ENCODE measurements at regions not wholly inside any gene's neighbourhood (a gene's known extent, or its start where the extent isn't known, plus 50 kb on each side); places are given as distances from the start of the nearest gene placed in this dataset.

DNA sequence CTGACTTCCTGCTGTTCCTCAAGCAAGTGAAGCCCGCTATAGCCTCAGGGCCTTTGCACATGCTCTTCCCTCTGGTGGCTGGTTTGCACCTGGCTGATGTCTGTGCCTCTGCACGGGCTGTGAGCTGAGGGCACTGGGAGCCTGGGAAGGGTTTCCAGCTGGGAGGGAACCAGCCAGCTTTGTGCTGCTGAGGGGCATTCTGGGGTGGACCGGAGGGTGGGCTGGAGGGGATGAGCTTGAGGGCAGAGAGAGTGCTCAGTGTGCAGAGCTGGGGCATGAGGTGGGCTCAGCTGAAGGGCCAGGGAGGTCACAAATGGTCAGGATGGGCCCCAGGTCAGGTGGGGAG is 305.7 kb downstream of the MATN1 start:
- no peak overlapping the region for H3K27ac ChIP-seq (ENCODE audit: low read depth in 1 of 2, low read length in 2 of 2)
- peak; percentile 27 for DNase-seq (ENCODE audit: low spot score)
- TF ChIP-seq ATF3 (IDR thresholded peaks at IDR 0.05) (no peak), TAF1 (conservative IDR thresholded peaks at IDR 0.05) (no peak), JUND (IDR thresholded peaks at IDR 0.05) (no peak), EGR1 (IDR thresholded peaks at IDR 0.05; ENCODE audit: low read depth in 2 of 2) (no peak), RXRA (IDR thresholded peaks at IDR 0.05) (no peak), GABPA (IDR thresholded peaks at IDR 0.05 in 1 of 2, conservative IDR thresholded peaks at IDR 0.05 in 1 of 2) (no peak), RAD21 (IDR thresholded peaks at IDR 0.05) (no peak), FOXA2 (IDR thresholded peaks at IDR 0.05) (no peak), SP1 (IDR thresholded peaks at IDR 0.05) (no peak)
- TF ChIP-seq, protein P1, sequence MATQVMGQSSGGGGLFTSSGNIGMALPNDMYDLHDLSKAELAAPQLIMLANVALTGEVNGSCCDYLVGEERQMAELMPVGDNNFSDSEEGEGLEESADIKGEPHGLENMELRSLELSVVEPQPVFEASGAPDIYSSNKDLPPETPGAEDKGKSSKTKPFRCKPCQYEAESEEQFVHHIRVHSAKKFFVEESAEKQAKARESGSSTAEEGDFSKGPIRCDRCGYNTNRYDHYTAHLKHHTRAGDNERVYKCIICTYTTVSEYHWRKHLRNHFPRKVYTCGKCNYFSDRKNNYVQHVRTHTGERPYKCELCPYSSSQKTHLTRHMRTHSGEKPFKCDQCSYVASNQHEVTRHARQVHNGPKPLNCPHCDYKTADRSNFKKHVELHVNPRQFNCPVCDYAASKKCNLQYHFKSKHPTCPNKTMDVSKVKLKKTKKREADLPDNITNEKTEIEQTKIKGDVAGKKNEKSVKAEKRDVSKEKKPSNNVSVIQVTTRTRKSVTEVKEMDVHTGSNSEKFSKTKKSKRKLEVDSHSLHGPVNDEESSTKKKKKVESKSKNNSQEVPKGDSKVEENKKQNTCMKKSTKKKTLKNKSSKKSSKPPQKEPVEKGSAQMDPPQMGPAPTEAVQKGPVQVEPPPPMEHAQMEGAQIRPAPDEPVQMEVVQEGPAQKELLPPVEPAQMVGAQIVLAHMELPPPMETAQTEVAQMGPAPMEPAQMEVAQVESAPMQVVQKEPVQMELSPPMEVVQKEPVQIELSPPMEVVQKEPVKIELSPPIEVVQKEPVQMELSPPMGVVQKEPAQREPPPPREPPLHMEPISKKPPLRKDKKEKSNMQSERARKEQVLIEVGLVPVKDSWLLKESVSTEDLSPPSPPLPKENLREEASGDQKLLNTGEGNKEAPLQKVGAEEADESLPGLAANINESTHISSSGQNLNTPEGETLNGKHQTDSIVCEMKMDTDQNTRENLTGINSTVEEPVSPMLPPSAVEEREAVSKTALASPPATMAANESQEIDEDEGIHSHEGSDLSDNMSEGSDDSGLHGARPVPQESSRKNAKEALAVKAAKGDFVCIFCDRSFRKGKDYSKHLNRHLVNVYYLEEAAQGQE (IDR thresholded peaks at IDR 0.05) = no peak
- TF ChIP-seq, protein P2, sequence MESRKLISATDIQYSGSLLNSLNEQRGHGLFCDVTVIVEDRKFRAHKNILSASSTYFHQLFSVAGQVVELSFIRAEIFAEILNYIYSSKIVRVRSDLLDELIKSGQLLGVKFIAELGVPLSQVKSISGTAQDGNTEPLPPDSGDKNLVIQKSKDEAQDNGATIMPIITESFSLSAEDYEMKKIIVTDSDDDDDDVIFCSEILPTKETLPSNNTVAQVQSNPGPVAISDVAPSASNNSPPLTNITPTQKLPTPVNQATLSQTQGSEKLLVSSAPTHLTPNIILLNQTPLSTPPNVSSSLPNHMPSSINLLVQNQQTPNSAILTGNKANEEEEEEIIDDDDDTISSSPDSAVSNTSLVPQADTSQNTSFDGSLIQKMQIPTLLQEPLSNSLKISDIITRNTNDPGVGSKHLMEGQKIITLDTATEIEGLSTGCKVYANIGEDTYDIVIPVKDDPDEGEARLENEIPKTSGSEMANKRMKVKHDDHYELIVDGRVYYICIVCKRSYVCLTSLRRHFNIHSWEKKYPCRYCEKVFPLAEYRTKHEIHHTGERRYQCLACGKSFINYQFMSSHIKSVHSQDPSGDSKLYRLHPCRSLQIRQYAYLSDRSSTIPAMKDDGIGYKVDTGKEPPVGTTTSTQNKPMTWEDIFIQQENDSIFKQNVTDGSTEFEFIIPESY (IDR thresholded peaks at IDR 0.05) = no peak
- H3K27me3 ChIP-seq (ENCODE audit: control insufficient read depth in 4 of 4, insufficient read depth in 4 of 4, low read length in 3 of 4) = peaks cover 0 to 3% (median 0%) of the 10 kb centered on the region in 4 donors
- WGBS = 93% methylated on average over 3 of the region's 3 CpGs
- H3K9me3 ChIP-seq (ENCODE audit: control insufficient read depth in 4 of 4, low read length in 3 of 4) = no peaks in the 10 kb centered on the region
- no peak overlapping the region for H3K4me3 ChIP-seq (ENCODE audit: low read depth in 1 of 3, low read length in 3 of 3)
- H3K36me3 ChIP-seq (ENCODE audit: control insufficient read depth in 4 of 4, insufficient read depth in 3 of 4, low read depth in 1 of 4, low read length in 3 of 4) = no peaks in the 10 kb centered on the region
- no peak overlapping the region for H3K9ac ChIP-seq (ENCODE audit: low read depth in 1 of 2, low read length in 2 of 2)
- H3K4me1 ChIP-seq (ENCODE audit: control insufficient read depth in 4 of 4, insufficient read depth in 4 of 4, low read length in 3 of 4) = no peaks in the 10 kb centered on the region

GRCh38 chr1:30417001-30417700 is 306.2 kb downstream of the MATN1 start:
- peak; percentile 19 for DNase-seq (ENCODE audit: low spot score)
- Histone ChIP-seq H3K27me3 (ENCODE audit: control insufficient read depth in 4 of 4, insufficient read depth in 4 of 4, low read length in 3 of 4) (peaks cover 0 to 3% (median 0%) of the 10 kb centered on the region in 4 donors), H3K4me3 (ENCODE audit: low read depth in 1 of 3, low read length in 3 of 3) (no peak overlapping the region), H3K4me1 (ENCODE audit: control insufficient read depth in 4 of 4, insufficient read depth in 4 of 4, low read length in 3 of 4) (no peaks in the 10 kb centered on the region), H3K9ac (ENCODE audit: low read depth in 1 of 2, low read length in 2 of 2) (no peak overlapping the region), H3K36me3 (ENCODE audit: control insufficient read depth in 4 of 4, insufficient read depth in 3 of 4, low read depth in 1 of 4, low read length in 3 of 4) (no peaks in the 10 kb centered on the region), H3K9me3 (ENCODE audit: control insufficient read depth in 4 of 4, low read length in 3 of 4) (no peaks in the 10 kb centered on the region), H3K27ac (ENCODE audit: low read depth in 1 of 2, low read length in 2 of 2) (no peak overlapping the region)
- WGBS = 87% methylated on average over 11 of the region's 11 CpGs
- TF ChIP-seq SP1 (IDR thresholded peaks at IDR 0.05) (no peak), FOXA1 (IDR thresholded peaks at IDR 0.05) (no peak), RAD21 (IDR thresholded peaks at IDR 0.05) (no peak), YY1 (IDR thresholded peaks at IDR 0.05) (no peak), EGR1 (IDR thresholded peaks at IDR 0.05; ENCODE audit: low read depth in 2 of 2) (no peak), RXRA (IDR thresholded peaks at IDR 0.05) (no peak), CTCF (IDR thresholded peaks at IDR 0.05; ENCODE audit: low read depth, low read length, missing input control) (no peak), GABPA (IDR thresholded peaks at IDR 0.05 in 1 of 2, conservative IDR thresholded peaks at IDR 0.05 in 1 of 2) (no peak), HNF4G (IDR thresholded peaks at IDR 0.05) (no peak), FOXA2 (IDR thresholded peaks at IDR 0.05) (no peak), HNF4A (conservative IDR thresholded peaks at IDR 0.05) (no peak), ATF3 (IDR thresholded peaks at IDR 0.05) (no peak), NR2F2 (IDR thresholded peaks at IDR 0.05) (no peak), TAF1 (conservative IDR thresholded peaks at IDR 0.05) (no peak), JUND (IDR thresholded peaks at IDR 0.05) (no peak)
- TF ChIP-seq, protein P2 (IDR thresholded peaks at IDR 0.05) = no peak
- TF ChIP-seq, protein P1 (IDR thresholded peaks at IDR 0.05) = no peak
